ENCODE measurements at regions not wholly inside any gene's neighbourhood (a gene's known extent, or its start where the extent isn't known, plus 50 kb on each side); places are given as distances from the start of the nearest gene placed in this dataset.

DNA sequence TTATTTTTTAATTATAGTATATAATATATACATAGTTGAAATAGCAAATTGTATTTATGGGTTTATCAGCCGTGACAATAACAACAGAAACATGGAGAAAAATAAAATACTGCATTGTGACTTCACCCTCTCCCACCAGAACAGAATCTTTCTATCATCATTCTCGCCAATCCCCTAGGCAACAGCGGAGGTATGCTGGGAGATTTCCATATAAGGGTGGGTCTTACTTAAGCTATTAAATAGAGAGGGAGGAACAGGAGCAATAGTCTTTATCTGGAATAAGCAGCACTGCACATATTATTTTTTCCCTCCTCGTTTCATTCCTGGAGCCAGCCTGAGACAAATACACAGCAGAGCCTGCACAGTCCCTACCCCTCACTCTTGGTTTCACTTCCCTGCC lies 1214.9 kb downstream of the XPNPEP1 start:
- Mint-ChIP-seq H3K27ac (ENCODE audit: unreplicated experiment) (no peak overlapping the region), H3K4me3 (ENCODE audit: unreplicated experiment) (no peak overlapping the region), H3K36me3 (ENCODE audit: low read depth, unreplicated experiment) (peaks cover 3% of the 10 kb centered on the region), H3K9me3 (ENCODE audit: unreplicated experiment) (peaks cover 5% of the 10 kb centered on the region), H3K27me3 (ENCODE audit: unreplicated experiment) (peaks cover 1% of the 10 kb centered on the region), H3K4me1 (ENCODE audit: unreplicated experiment) (no peaks in the 10 kb centered on the region)
- TF ChIP-seq, protein P1, sequence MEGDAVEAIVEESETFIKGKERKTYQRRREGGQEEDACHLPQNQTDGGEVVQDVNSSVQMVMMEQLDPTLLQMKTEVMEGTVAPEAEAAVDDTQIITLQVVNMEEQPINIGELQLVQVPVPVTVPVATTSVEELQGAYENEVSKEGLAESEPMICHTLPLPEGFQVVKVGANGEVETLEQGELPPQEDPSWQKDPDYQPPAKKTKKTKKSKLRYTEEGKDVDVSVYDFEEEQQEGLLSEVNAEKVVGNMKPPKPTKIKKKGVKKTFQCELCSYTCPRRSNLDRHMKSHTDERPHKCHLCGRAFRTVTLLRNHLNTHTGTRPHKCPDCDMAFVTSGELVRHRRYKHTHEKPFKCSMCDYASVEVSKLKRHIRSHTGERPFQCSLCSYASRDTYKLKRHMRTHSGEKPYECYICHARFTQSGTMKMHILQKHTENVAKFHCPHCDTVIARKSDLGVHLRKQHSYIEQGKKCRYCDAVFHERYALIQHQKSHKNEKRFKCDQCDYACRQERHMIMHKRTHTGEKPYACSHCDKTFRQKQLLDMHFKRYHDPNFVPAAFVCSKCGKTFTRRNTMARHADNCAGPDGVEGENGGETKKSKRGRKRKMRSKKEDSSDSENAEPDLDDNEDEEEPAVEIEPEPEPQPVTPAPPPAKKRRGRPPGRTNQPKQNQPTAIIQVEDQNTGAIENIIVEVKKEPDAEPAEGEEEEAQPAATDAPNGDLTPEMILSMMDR (IDR thresholded peaks at IDR 0.05; ENCODE audit: unreplicated experiment) = no peak
- DNase-seq (ENCODE audit: low spot score) = no peak

DNA sequence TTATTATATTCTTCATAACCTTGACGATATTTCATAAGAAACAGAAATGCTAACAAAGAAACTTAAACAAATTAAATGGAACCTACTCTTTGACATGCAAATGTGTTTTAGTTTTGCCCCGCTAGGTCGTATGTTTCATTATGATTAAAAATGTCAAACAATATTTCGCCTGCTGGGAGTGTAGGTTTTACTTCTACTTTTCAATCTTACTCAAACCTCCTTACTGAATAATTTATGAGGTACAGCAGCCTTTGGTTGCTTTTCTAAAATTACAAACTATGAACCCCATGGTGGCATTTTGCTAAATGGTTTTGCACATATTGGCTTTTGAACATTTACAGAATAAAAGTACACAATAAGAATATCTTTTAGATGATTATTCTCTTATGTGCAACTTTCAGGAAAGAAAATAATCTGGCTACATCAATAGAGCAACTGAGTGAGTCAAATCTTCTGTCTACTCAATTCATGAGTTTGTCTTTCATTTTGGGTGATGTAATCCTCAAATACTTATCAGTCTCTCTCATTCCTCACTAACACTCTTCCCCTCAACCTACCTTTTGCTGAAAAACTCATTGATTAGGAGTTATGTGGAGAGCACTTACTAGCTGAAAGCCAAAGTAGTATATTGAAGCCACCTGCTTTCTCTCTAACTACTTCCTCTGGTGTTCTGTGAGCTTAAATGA lies 1226.4 kb downstream of the XPNPEP1 start:
- H3K27ac Mint-ChIP-seq (ENCODE audit: unreplicated experiment) = no peak overlapping the region
- H3K9me3 Mint-ChIP-seq (ENCODE audit: unreplicated experiment) = no peaks in the 10 kb centered on the region
- TF ChIP-seq, protein P1 (IDR thresholded peaks at IDR 0.05; ENCODE audit: unreplicated experiment) = no peak
- H3K4me1 Mint-ChIP-seq (ENCODE audit: unreplicated experiment) = no peaks in the 10 kb centered on the region
- H3K36me3 Mint-ChIP-seq (ENCODE audit: low read depth, unreplicated experiment) = no peaks in the 10 kb centered on the region
- no peak for DNase-seq (ENCODE audit: low spot score)
- peaks cover 3% of the 10 kb centered on the region for H3K27me3 Mint-ChIP-seq (ENCODE audit: unreplicated experiment)
- H3K4me3 Mint-ChIP-seq (ENCODE audit: unreplicated experiment) = no peak overlapping the region

DNA sequence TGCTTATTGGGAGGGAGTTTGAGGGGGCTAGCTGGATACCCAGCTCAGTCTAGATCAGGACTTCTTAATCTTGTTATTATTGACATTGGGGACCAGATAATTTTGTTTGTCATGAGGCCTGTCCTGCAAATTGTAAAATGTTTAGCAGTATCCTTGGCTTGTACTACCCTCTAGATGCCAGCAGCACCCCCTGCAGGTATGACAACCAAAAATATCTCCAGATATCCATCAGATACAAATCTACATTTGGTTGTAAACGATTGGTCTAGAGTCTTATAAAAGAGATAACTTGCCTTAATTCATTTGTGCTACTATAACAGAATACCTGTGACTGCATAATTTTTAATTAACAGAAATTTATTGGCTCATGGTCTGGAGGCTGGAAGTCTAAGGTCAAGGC lies 1232.2 kb downstream of the XPNPEP1 start:
- Mint-ChIP-seq H3K27ac (ENCODE audit: unreplicated experiment) (no peak overlapping the region), H3K4me3 (ENCODE audit: unreplicated experiment) (no peak overlapping the region), H3K9me3 (ENCODE audit: unreplicated experiment) (no peaks in the 10 kb centered on the region), H3K4me1 (ENCODE audit: unreplicated experiment) (no peaks in the 10 kb centered on the region), H3K27me3 (ENCODE audit: unreplicated experiment) (no peaks in the 10 kb centered on the region), H3K36me3 (ENCODE audit: low read depth, unreplicated experiment) (no peaks in the 10 kb centered on the region)
- TF ChIP-seq, protein P1 (IDR thresholded peaks at IDR 0.05; ENCODE audit: unreplicated experiment) = no peak
- no peak for DNase-seq (ENCODE audit: low spot score)

DNA sequence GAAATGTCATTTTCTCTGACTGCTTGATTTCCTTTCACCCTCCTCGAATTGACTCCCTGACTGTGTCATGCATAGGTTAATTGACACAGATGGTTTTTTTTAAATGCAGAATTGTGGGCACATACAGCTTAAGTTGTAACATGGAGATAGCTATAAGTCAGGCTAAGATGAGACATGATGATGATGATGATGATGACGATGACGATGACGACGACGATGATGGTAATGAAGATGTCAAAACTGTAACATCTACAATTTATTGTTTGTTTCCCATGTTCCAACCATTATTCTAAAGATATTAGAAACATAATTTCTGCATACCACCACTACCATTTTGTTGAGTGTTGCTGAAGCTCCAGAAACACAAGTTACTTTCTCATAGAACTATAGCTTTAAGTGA lies 1232.8 kb downstream of the XPNPEP1 start:
- Mint-ChIP-seq H3K27ac (ENCODE audit: unreplicated experiment) (no peak overlapping the region), H3K4me3 (ENCODE audit: unreplicated experiment) (no peak overlapping the region), H3K27me3 (ENCODE audit: unreplicated experiment) (no peaks in the 10 kb centered on the region)

DNA sequence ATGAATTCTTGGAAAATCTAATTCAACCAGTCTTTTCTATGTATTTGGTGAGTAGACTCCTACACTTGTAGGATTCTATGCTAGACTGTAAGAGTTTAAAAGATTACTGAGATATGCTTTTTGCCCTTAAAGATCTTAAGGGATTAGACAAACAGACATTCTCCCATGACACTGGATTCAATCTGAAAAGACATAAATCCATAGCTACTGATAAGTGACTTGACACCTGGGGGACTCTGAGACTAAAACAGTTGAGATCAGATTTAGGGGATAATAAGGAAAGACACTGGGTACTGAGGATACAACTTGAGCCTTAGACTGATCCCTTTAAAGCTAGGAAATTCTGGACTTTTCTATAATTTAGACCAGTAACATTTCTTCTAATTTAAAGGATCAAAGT lies 1233.4 kb downstream of the XPNPEP1 start:
- Mint-ChIP-seq H3K4me3 (ENCODE audit: unreplicated experiment) (no peak overlapping the region), H3K27ac (ENCODE audit: unreplicated experiment) (no peak overlapping the region), H3K9me3 (ENCODE audit: unreplicated experiment) (no peaks in the 10 kb centered on the region), H3K27me3 (ENCODE audit: unreplicated experiment) (no peaks in the 10 kb centered on the region), H3K36me3 (ENCODE audit: low read depth, unreplicated experiment) (no peaks in the 10 kb centered on the region), H3K4me1 (ENCODE audit: unreplicated experiment) (peaks cover 5% of the 10 kb centered on the region)
- TF ChIP-seq, protein P1 (IDR thresholded peaks at IDR 0.05; ENCODE audit: unreplicated experiment) = no peak
- DNase-seq (ENCODE audit: low spot score) = no peak

More for the DNA sequence above, 1232.8 kb downstream of the XPNPEP1 start:
- Mint-ChIP-seq H3K4me1 (ENCODE audit: unreplicated experiment) (peaks cover 5% of the 10 kb centered on the region), H3K9me3 (ENCODE audit: unreplicated experiment) (no peaks in the 10 kb centered on the region), H3K36me3 (ENCODE audit: low read depth, unreplicated experiment) (no peaks in the 10 kb centered on the region)
- TF ChIP-seq, protein P1 (IDR thresholded peaks at IDR 0.05; ENCODE audit: unreplicated experiment) = no peak
- DNase-seq (ENCODE audit: low spot score) = no peak

Measured in endothelial cell (in vitro differentiated cells).